ENCODE measurements at regions not wholly inside any gene's neighbourhood (a gene's known extent, or its start where the extent isn't known, plus 50 kb on each side); places are given as distances from the start of the nearest gene placed in this dataset.

GRCh38 chr10:75294031-75294437, 58.3 kb upstream of the COMTD1 start:
- no peak for DNase-seq

GRCh38 chr10:75293446-75293820, 57.7 kb upstream of the COMTD1 start:
- no peak for DNase-seq

- DNase-seq: no peak
Measured at GRCh38 chr10:75292794-75293445, 57.2 kb upstream of the COMTD1 start.

GRCh38 chr10:75291805-75292204, 56.0 kb upstream of the COMTD1 start:
- no peak for DNase-seq

- no peak for DNase-seq
Measured at GRCh38 chr10:75288140-75288711, 52.5 kb upstream of the COMTD1 start.

- DNase-seq: no peak
Measured at GRCh38 chr10:75287697-75288096, 51.9 kb upstream of the COMTD1 start.

GRCh38 chr10:75286901-75287300, 51.1 kb upstream of the COMTD1 start:
- no peak for DNase-seq
